ENCODE measurements at regions not wholly inside any gene's neighbourhood (a gene's known extent, or its start where the extent isn't known, plus 50 kb on each side); places are given as distances from the start of the nearest gene placed in this dataset.
A peak's percentile ranks its signal among the peaks of the same experiment; 100 is the strongest.

GRCh38 chr9:129322641-129323375 lies 144.7 kb upstream of the IER5L start:
- DNase-seq, result no peak

GRCh38 chr9:129322022-129322621 lies 144.1 kb upstream of the IER5L start:
- no peak for DNase-seq

- DNase-seq, result no peak
These were observed 143.4 kb upstream of the IER5L start for GRCh38 chr9:129321286-129322021.

- DNase-seq, result peak; percentile 83
These were observed 142.7 kb upstream of the IER5L start for GRCh38 chr9:129320575-129321285.

GRCh38 chr9:129319938-129320481 lies 141.9 kb upstream of the IER5L start:
- DNase-seq, result no peak

- no peak for DNase-seq
These were observed 141.2 kb upstream of the IER5L start for GRCh38 chr9:129319076-129319937.

GRCh38 chr9:129318121-129319075 lies 140.3 kb upstream of the IER5L start:
- DNase-seq, result no peak

GRCh38 chr9:129317179-129318011 lies 139.3 kb upstream of the IER5L start:
- no peak for DNase-seq

GRCh38 chr9:129316281-129317030 lies 138.4 kb upstream of the IER5L start:
- no peak for DNase-seq

GRCh38 chr9:129313331-129313955 lies 135.4 kb upstream of the IER5L start:
- DNase-seq, result no peak

- DNase-seq, result no peak
These were observed 134.4 kb upstream of the IER5L start for GRCh38 chr9:129312251-129313122.

- no peak for DNase-seq
These were observed 133.6 kb upstream of the IER5L start for GRCh38 chr9:129311643-129312042.

GRCh38 chr9:129310666-129311350 lies 132.7 kb upstream of the IER5L start:
- DNase-seq, result no peak

- no peak for DNase-seq
These were observed 131.8 kb upstream of the IER5L start for GRCh38 chr9:129309906-129310305.

GRCh38 chr9:129309041-129309430 lies 131.0 kb upstream of the IER5L start:
- no peak for DNase-seq

- no peak for DNase-seq
These were observed 129.3 kb upstream of the IER5L start for GRCh38 chr9:129307227-129307970.

Data from NCI-H1436 treated with DMSO at 0.1 percent for 48 hours (cell line).